HCT116 (cell line): ENCODE measurements at regions not wholly inside any gene's neighbourhood (a gene's known extent, or its start where the extent isn't known, plus 50 kb on each side); places are given as distances from the start of the nearest gene placed in this dataset.

Experiments used
- ATAC-seq: fragments of 200-7000 bp; cut with Tn5 transposase; 2 replicates; pipeline ENCODE4 v1.9.1; 2020; ENCODE audit warnings: mild to moderate bottlenecking, moderate library complexity
- BruUV-seq: library from RNA; stranded (reverse); fragments of 400-500 nt; replicated peaks from 2 replicates; lab custom pipeline; 2021; lab: Mats Ljungman, UMichigan
- CTCF ChIA-PET: fragments of 300-600 bp; sonication (Branson Sonifier 250); formaldehyde crosslinking; loops from one replicate; lab custom pipeline; 2021; ENCODE audit warnings: antibody characterized with exemption; lab: Charles Lee
- POLR2A ChIA-PET: fragments of 300-600, 350-600 bp; sonication (Branson Sonifier 250); formaldehyde crosslinking; loops from one replicate; lab custom pipeline; 2021; ENCODE audit warnings: antibody characterized with exemption; lab: Charles Lee
- RAD21 ChIA-PET, 2 experiments: fragments of 300-600 bp; sonication (Branson Sonifier 250); formaldehyde crosslinking; loops; one replicate each; lab custom pipeline; 2023; ENCODE audit warnings: low total read pairs in 2 of 2; ENCODE audit not compliant: uncharacterized antibody in 2 of 2, unreplicated experiment in 2 of 2, low non-redundant PET in 1 of 2; lab: Charles Lee
- DNase-seq: peaks from one replicate; pipeline ENCODE4 v3.0.0-alpha.2; 2010; ENCODE audit warnings: low read depth, low spot score
- H2AFZ ChIP-seq: fragments of 200-600 bp; shearing (Covaris generic), sonication (generic); 2 replicates; pipeline ENCODE4 v1.6.1; 2017; ENCODE audit warnings: low read depth, mixed run types, mixed read lengths, antibody characterized with exemption, low read length; ENCODE audit not compliant: poor library complexity, severe bottlenecking
- H3K27ac ChIP-seq: 2 replicates; pipeline ENCODE4 v1.5.1; 2012; ENCODE audit warnings: low read depth, low read length
- H3K27me3 ChIP-seq: fragments of 200-600 bp; sonication (generic); 2 replicates; pipeline ENCODE4 v1.6.1; 2016; ENCODE audit warnings: mixed run types, low read length, mixed read lengths; ENCODE audit not compliant: insufficient read depth
- H3K36me3 ChIP-seq, 2 experiments: fragments of 200-500 bp in 1 of 2; fragments of 200-600 bp in 1 of 2; sonication (Bioruptor generic) in 1 of 2; sonication (generic) in 1 of 2; 2 replicates each; pipeline versions ENCODE4 v1.5.1 to v1.6.1; 2014 to 2016; ENCODE audit warnings: low read length in 2 of 2, inconsistent platforms in 1 of 2, mixed read lengths in 1 of 2, mixed run types in 1 of 2; ENCODE audit not compliant: insufficient read depth in 2 of 2, control insufficient read depth in 1 of 2
- H3K4me1 ChIP-seq, 2 experiments: fragments of 200-600 bp in 1 of 2; sonication (generic) in 1 of 2; 2 replicates each; pipeline versions ENCODE4 v1.5.1 to v1.6.1; 2012 to 2017; ENCODE audit warnings: low read length in 2 of 2, inconsistent platforms in 1 of 2, mild to moderate bottlenecking in 1 of 2, mixed read lengths in 1 of 2, mixed run types in 1 of 2, moderate library complexity in 1 of 2; ENCODE audit not compliant: insufficient read depth in 2 of 2, control insufficient read depth in 1 of 2
- H3K4me2 ChIP-seq: fragments of 200-600 bp; sonication (generic); 2 replicates; pipeline ENCODE4 v1.6.1; 2017; ENCODE audit warnings: mixed run types, low read length, mixed read lengths
- H3K4me3 ChIP-seq, 2 experiments: fragments of 200-600 bp in 1 of 2; sonication (generic) in 1 of 2; replicated peaks in 1 of 2; 2 replicates each; pipeline ENCODE4 v1.5.1; 2011 to 2016; ENCODE audit warnings: low read length in 2 of 2, control low read depth in 1 of 2, low read depth in 1 of 2, mild to moderate bottlenecking in 1 of 2, mixed read lengths in 1 of 2, mixed run types in 1 of 2
- H3K79me2 ChIP-seq: fragments of 200-600 bp; sonication (generic); 2 replicates; pipeline ENCODE4 v1.6.1; 2017; ENCODE audit warnings: mild to moderate bottlenecking, mixed run types, low read length, moderate library complexity, mixed read lengths; ENCODE audit not compliant: insufficient read depth
- H3K9ac ChIP-seq: fragments of 200-600 bp; sonication (generic); 2 replicates; pipeline ENCODE4 v1.6.1; 2016; ENCODE audit warnings: low read length, mixed read lengths
- H3K9me2 ChIP-seq: fragments of 200-600 bp; sonication (generic), shearing (Covaris generic); 2 replicates; pipeline ENCODE4 v1.6.1; 2017; ENCODE audit warnings: mixed run types, mild to moderate bottlenecking, moderate library complexity; ENCODE audit not compliant: insufficient read depth
- H3K9me3 ChIP-seq, 2 experiments: fragments of 200-500 bp in 1 of 2; fragments of 200-600 bp in 1 of 2; sonication (Bioruptor generic) in 1 of 2; sonication (generic) in 1 of 2; 2 replicates each; pipeline ENCODE4 v1.6.1; 2014 to 2017; ENCODE audit warnings: low read length in 2 of 2, mixed read lengths in 2 of 2, inconsistent platforms in 1 of 2, low read depth in 1 of 2, mild to moderate bottlenecking in 1 of 2, mixed run types in 1 of 2, moderate library complexity in 1 of 2; ENCODE audit not compliant: control insufficient read depth in 1 of 2, insufficient read depth in 1 of 2
- H4K20me1 ChIP-seq: fragments of 200-600 bp; sonication (generic), shearing (Covaris generic); 2 replicates; pipeline ENCODE4 v1.6.1; 2017; ENCODE audit warnings: mixed run types, mild to moderate bottlenecking, moderate library complexity; ENCODE audit not compliant: insufficient read depth
- CBX3 ChIP-seq: IDR thresholded peaks from 2 replicates; pipeline ENCODE4 v1.6.1; 2012; ENCODE audit warnings: low read depth
- CEBPB ChIP-seq: IDR thresholded peaks from 2 replicates; pipeline ENCODE4 v1.6.1; 2012; ENCODE audit warnings: low read depth
- EGR1 ChIP-seq: IDR thresholded peaks from 2 replicates; pipeline ENCODE4 v1.6.1; 2012; ENCODE audit warnings: low read depth
- ELF1 ChIP-seq: IDR thresholded peaks from 2 replicates; pipeline ENCODE4 v1.6.1; 2012; ENCODE audit warnings: low read depth, borderline replicate concordance
- JUND ChIP-seq: IDR thresholded peaks from 2 replicates; pipeline ENCODE4 v1.6.1; 2012
- REST ChIP-seq: IDR thresholded peaks from 2 replicates; pipeline ENCODE4 v1.6.1; 2012; ENCODE audit warnings: low read depth
- SIN3A ChIP-seq: IDR thresholded peaks from 2 replicates; pipeline ENCODE4 v1.6.1; 2012; ENCODE audit warnings: low read depth
- SP1 ChIP-seq: IDR thresholded peaks from 2 replicates; pipeline ENCODE4 v1.6.1; 2012; ENCODE audit warnings: low read depth
- SRF ChIP-seq: IDR thresholded peaks from 2 replicates; pipeline ENCODE4 v1.6.1; 2012; ENCODE audit warnings: low read depth
- TCF7L2 ChIP-seq: IDR thresholded peaks from 2 replicates; pipeline ENCODE4 v1.7.0; 2011; ENCODE audit warnings: borderline replicate concordance, inconsistent platforms; ENCODE audit not compliant: insufficient read depth, insufficient read length; ENCODE audit errors: extremely low read depth
- YY1 ChIP-seq: IDR thresholded peaks from 2 replicates; pipeline ENCODE4 v1.6.1; 2011; ENCODE audit warnings: low read length, low read depth, moderate library complexity, mild to moderate bottlenecking; ENCODE audit not compliant: insufficient replicate concordance; ENCODE audit errors: extremely low read depth
- ZFX ChIP-seq: fragments of 450-650 bp; IDR thresholded peaks from 2 replicates; pipeline ENCODE4 v1.6.1; 2017
- intact Hi-C: fragments of 100-400 bp; cut with micrococcal nuclease; formaldehyde crosslinking; loops from 2 replicates; pipeline ENCODE4 v1.10.0; 2022

- H3K9ac ChIP-seq, result no peak overlapping the region
- no peaks in the 10 kb centered on the region for H4K20me1 ChIP-seq
- peaks cover 0 to 4% of the 10 kb centered on the region in 2 experiments; a peak in 1 of 4 replicates for H3K4me1 ChIP-seq
- no peak overlapping the region for H3K27ac ChIP-seq
- H3K4me2 ChIP-seq, result no peak overlapping the region
- no peak for DNase-seq
- H3K9me3 ChIP-seq, result no peaks in the 10 kb centered on the region
- H3K9me2 ChIP-seq, result no peaks in the 10 kb centered on the region
- TF ChIP-seq SIN3A (no peak), EGR1 (no peak), SRF (no peak), CEBPB (no peak), SP1 (no peak), JUND (no peak), YY1 (no peak), REST (no peak), TCF7L2 (no peak), ELF1 (no peak), CBX3 (no peak), ZFX (no peak)
- no peak for ATAC-seq
- BruUV-seq, result no TSS peak
- intact Hi-C loops, result loop anchor here (5.0 to 10.0 kb wide), 3 partner anchors 310 to 490 kb away; no protein-coding TSS in a partner anchor
- H3K4me3 ChIP-seq, result no peak overlapping the region
- H3K36me3 ChIP-seq, result no peaks in the 10 kb centered on the region
- no peak overlapping the region for H2AFZ ChIP-seq
- CTCF ChIA-PET, result interaction anchor here (0.9 kb wide), 1 partner anchor 159 kb away, joined by 4 read pairs; no protein-coding TSS in a partner anchor
- H3K27me3 ChIP-seq, result no peaks in the 10 kb centered on the region
- POLR2A ChIA-PET, result no interaction called here
- RAD21 ChIA-PET, result no interaction called here
- H3K79me2 ChIP-seq, result no peaks in the 10 kb centered on the region
These were observed 79.2 kb upstream of the RIPOR2 start for GRCh38 chr6:25014791-25015560.
